ENCODE measurements at regions not wholly inside any gene's neighbourhood (a gene's known extent, or its start where the extent isn't known, plus 50 kb on each side); places are given as distances from the start of the nearest gene placed in this dataset.

DNA sequence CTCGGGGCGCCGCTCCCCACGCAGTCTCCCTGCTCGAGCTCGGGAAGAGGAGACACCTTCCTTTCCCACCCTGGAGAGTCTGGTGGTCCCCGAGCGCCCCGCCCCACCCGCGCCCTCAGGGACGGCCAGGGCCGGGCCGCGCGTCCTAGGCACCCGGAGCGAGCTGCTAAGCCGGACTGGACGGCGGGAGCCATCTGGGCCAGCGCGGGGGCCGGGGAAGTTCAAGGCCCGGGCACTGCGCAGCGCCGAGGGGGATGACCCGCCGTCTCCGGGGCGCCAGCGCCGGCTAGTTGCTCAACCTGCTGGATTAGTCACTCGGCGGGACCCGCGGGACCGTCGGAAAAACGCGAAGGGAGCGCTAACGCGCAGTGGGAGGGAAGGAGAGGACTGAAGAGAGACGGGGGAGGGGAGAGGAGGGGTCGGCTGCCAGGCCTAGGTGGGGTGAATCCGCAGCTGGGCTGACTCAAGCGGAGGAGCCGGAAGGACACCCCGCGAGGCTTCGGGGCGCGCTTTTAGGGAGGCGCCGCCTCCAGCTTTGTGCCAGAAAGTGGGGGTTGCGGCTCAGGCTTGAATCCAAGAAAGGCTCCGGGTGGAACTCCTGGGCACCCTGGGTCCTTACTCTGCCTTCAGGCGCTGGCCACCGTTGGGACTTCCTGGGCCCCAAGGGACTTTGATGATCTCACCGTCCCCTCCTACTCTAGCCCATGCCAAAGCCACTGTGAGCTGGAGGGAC is 75.7 kb upstream of the FOXP4 start:
- H3K27me3 ChIP-seq (ENCODE audit: insufficient read depth, poor library complexity, severe bottlenecking), result peaks cover 23% of the 10 kb centered on the region
- no peaks in the 10 kb centered on the region for H3K4me1 ChIP-seq (ENCODE audit: insufficient read depth, poor library complexity, severe bottlenecking)
- no peaks in the 10 kb centered on the region for H3K9me3 ChIP-seq (ENCODE audit: severe bottlenecking)
- DNase-seq (ENCODE audit: low spot score) (no peak), ATAC-seq (ENCODE audit: low read depth) (peak; percentile 41; the same call in 1 of the 3 replicates)
- no peak overlapping the region for H3K27ac ChIP-seq (ENCODE audit: poor library complexity, severe bottlenecking)
- H3K4me3 ChIP-seq (ENCODE audit: severe bottlenecking), result no peak overlapping the region
- H3K36me3 ChIP-seq (ENCODE audit: low read depth), result no peaks in the 10 kb centered on the region
- TF ChIP-seq, protein P1, sequence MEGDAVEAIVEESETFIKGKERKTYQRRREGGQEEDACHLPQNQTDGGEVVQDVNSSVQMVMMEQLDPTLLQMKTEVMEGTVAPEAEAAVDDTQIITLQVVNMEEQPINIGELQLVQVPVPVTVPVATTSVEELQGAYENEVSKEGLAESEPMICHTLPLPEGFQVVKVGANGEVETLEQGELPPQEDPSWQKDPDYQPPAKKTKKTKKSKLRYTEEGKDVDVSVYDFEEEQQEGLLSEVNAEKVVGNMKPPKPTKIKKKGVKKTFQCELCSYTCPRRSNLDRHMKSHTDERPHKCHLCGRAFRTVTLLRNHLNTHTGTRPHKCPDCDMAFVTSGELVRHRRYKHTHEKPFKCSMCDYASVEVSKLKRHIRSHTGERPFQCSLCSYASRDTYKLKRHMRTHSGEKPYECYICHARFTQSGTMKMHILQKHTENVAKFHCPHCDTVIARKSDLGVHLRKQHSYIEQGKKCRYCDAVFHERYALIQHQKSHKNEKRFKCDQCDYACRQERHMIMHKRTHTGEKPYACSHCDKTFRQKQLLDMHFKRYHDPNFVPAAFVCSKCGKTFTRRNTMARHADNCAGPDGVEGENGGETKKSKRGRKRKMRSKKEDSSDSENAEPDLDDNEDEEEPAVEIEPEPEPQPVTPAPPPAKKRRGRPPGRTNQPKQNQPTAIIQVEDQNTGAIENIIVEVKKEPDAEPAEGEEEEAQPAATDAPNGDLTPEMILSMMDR (IDR thresholded peaks at IDR 0.05; ENCODE audit: poor library complexity, severe bottlenecking), result no peak

DNA sequence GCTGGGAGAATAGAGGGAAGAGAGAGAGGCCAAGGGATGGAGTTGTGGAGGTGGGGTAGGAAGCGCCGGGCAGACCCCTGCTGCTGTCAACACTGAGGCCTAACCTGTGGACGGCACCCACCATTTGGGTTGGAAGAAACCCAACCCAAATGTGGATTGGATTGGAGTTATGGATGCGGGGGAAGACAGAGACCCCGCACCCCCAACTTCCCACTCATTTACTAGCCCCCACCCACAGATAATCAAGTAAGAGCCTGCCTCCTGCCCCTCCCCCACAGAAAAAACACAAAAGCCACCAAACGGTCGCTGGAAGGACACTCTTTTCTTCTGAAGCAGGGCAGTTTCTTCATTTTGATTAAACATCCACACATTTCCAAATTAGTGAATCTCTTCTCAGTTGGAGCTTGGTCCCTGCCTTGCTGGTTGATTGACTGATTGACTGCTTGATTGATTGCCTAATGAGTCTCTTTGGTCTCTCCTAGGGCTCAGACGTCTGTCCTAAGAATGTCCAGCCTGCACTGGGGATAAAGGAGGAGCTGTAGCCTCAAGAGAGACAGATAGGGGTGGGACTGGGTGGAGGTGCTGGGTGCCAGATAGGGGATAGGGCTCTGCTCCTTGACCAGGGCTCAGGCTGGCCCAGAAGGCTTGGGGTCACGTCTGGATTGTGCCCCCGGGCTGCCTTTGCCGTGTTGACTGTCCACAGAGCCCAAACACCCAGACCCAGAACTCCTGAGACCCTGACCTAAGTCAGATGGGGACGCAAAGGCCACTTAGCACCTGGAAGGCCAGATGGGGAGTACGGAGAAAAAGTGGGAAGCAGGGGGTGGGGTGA is 74.9 kb upstream of the FOXP4 start:
- H3K9me3 ChIP-seq (ENCODE audit: severe bottlenecking), result no peaks in the 10 kb centered on the region
- H3K36me3 ChIP-seq (ENCODE audit: low read depth), result no peaks in the 10 kb centered on the region
- no peak overlapping the region for H3K27ac ChIP-seq (ENCODE audit: poor library complexity, severe bottlenecking)
- TF ChIP-seq, protein P1 (IDR thresholded peaks at IDR 0.05; ENCODE audit: poor library complexity, severe bottlenecking), result no peak
- ATAC-seq (ENCODE audit: low read depth), result no peak
- H3K4me1 ChIP-seq (ENCODE audit: insufficient read depth, poor library complexity, severe bottlenecking), result no peaks in the 10 kb centered on the region
- peaks cover 23% of the 10 kb centered on the region for H3K27me3 ChIP-seq (ENCODE audit: insufficient read depth, poor library complexity, severe bottlenecking)
- H3K4me3 ChIP-seq (ENCODE audit: severe bottlenecking), result no peak overlapping the region
- no peak for DNase-seq (ENCODE audit: low spot score)

DNA sequence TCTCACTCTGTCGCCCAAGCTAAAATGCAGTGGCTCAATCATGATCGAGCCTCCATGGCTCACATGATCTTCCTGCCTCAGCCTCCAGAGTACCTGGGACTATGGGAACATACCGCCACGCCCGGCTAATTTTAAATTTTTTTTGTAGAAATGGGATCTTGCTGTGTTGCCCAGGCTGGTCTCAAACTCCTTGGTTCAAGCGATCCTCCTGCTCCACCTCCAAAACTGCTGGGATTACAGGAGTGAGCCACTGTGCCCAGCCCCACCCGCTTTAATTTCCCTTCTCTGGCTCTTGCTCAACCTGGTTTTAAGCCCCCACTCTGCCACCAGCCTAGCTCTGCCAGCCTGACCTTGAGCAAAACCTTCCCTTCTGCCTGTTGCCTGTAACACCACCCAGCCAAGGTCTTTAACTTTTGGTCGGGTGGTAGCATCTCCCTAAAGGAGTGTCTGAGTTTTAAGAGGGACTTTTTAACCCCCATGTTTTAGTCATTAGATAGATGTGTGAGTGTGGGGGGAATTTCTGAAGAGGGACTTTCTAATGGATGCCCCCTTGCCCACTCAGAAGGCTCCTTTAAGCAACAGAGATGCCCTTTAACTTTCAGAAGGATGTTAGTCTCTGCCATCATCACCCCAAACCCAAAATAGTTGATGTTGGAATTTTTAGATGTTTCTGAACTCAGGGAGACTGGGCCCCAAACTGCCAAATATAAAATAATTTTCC is 71.8 kb upstream of the FOXP4 start:
- Histone ChIP-seq H3K4me1 (ENCODE audit: insufficient read depth, poor library complexity, severe bottlenecking) (no peaks in the 10 kb centered on the region), H3K36me3 (ENCODE audit: low read depth) (no peaks in the 10 kb centered on the region), H3K27ac (ENCODE audit: poor library complexity, severe bottlenecking) (no peak overlapping the region), H3K27me3 (ENCODE audit: insufficient read depth, poor library complexity, severe bottlenecking) (peaks cover 27% of the 10 kb centered on the region), H3K9me3 (ENCODE audit: severe bottlenecking) (no peaks in the 10 kb centered on the region), H3K4me3 (ENCODE audit: severe bottlenecking) (no peak overlapping the region)
- ATAC-seq (ENCODE audit: low read depth) (no peak), DNase-seq (ENCODE audit: low spot score) (no peak)
- TF ChIP-seq, protein P1 (IDR thresholded peaks at IDR 0.05; ENCODE audit: poor library complexity, severe bottlenecking), result no peak

DNA sequence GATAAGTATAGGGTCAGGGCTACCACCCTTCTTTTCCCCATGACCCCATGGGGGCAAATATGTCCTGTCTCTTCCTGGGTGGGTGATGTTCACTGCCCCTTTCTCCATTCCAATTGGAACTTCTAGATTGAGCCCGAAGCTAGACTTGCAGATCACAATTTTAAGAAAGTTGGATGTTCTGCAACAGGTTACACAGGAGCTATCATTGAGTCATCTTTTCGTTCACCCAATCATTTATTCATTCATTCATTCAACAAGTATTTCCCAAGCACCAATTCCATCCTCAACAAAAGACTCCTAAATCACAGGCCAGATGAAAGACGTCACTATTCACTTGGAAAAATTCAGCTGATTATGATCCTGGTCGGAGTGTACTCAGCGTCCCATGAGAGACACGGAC is 71.0 kb upstream of the FOXP4 start:
- Histone ChIP-seq H3K27ac (ENCODE audit: poor library complexity, severe bottlenecking) (no peak overlapping the region), H3K9me3 (ENCODE audit: severe bottlenecking) (no peaks in the 10 kb centered on the region), H3K4me3 (ENCODE audit: severe bottlenecking) (no peak overlapping the region), H3K4me1 (ENCODE audit: insufficient read depth, poor library complexity, severe bottlenecking) (no peaks in the 10 kb centered on the region), H3K27me3 (ENCODE audit: insufficient read depth, poor library complexity, severe bottlenecking) (peaks cover 20% of the 10 kb centered on the region), H3K36me3 (ENCODE audit: low read depth) (no peaks in the 10 kb centered on the region)
- DNase-seq (ENCODE audit: low spot score), result no peak
- TF ChIP-seq, protein P1 (IDR thresholded peaks at IDR 0.05; ENCODE audit: poor library complexity, severe bottlenecking), result no peak
- no peak for ATAC-seq (ENCODE audit: low read depth)

All from RWPE2 (cell line).